A673 (cell line): ENCODE measurements at regions not wholly inside any gene's neighbourhood (a gene's known extent, or its start where the extent isn't known, plus 50 kb on each side); places are given as distances from the start of the nearest gene placed in this dataset.

Experiments
- BruUV-seq: library from RNA; stranded (reverse); fragments of 400-500 nt; replicated peaks from 2 replicates; lab custom pipeline; 2021; lab: Mats Ljungman, UMichigan
- CTCF ChIA-PET: fragments of 300-600 bp; sonication (Branson Sonifier 250); formaldehyde crosslinking; loops from one replicate; lab custom pipeline; 2022; ENCODE audit warnings: antibody characterized with exemption; lab: Charles Lee
- POLR2A ChIA-PET: fragments of 300-600 bp; sonication (Branson Sonifier 250); formaldehyde crosslinking; loops from one replicate; lab custom pipeline; 2022; ENCODE audit warnings: antibody characterized with exemption; ENCODE audit not compliant: low non-redundant PET; lab: Charles Lee
- DNase-seq: peaks from one replicate; pipeline ENCODE4 v3.0.0-alpha.2; 2015; ENCODE audit warnings: low spot score
- H3K27ac ChIP-seq: fragments of 200-600 bp; sonication (generic); 2 replicates; pipeline ENCODE4 v1.5.1; 2016; ENCODE audit warnings: mixed run types, low read depth, mild to moderate bottlenecking, mixed read lengths, antibody characterized with exemption, low read length; ENCODE audit not compliant: poor library complexity, severe bottlenecking
- H3K27me3 ChIP-seq: fragments of 200-600 bp; sonication (generic); replicated peaks from 2 replicates; pipeline ENCODE4 v1.6.1; 2017; ENCODE audit warnings: mixed run types, low read depth, mild to moderate bottlenecking, mixed read lengths, antibody characterized with exemption, low read length; ENCODE audit not compliant: insufficient read depth, poor library complexity
- H3K36me3 ChIP-seq: fragments of 200-600 bp; sonication (generic); 2 replicates; pipeline ENCODE4 v1.6.1; 2016; ENCODE audit warnings: mixed run types, mild to moderate bottlenecking, mixed read lengths, antibody characterized with exemption, low read length; ENCODE audit not compliant: insufficient read depth, poor library complexity, severe bottlenecking
- H3K4me1 ChIP-seq: fragments of 200-600 bp; sonication (generic); 2 replicates; pipeline ENCODE4 v1.6.1; 2017; ENCODE audit warnings: mixed run types, mild to moderate bottlenecking, mixed read lengths, antibody characterized with exemption, low read length; ENCODE audit not compliant: insufficient read depth, poor library complexity, severe bottlenecking
- H3K4me3 ChIP-seq: fragments of 200-600 bp; sonication (generic); 2 replicates; pipeline ENCODE4 v1.5.1; 2016; ENCODE audit warnings: low read depth, mixed run types, mild to moderate bottlenecking, mixed read lengths, low read length; ENCODE audit not compliant: poor library complexity, severe bottlenecking
- H3K9me3 ChIP-seq: fragments of 200-600 bp; sonication (generic); 2 replicates; pipeline ENCODE4 v1.6.1; 2016; ENCODE audit warnings: mixed run types, low read depth, mild to moderate bottlenecking, mixed read lengths, antibody characterized with exemption, low read length; ENCODE audit not compliant: poor library complexity, severe bottlenecking
- CTCF ChIP-seq: fragments of 300-800, 200-600 bp; sonication (generic); conservative IDR thresholded peaks from 2 replicates; pipeline ENCODE4 v1.5.1; 2017; ENCODE audit warnings: low read depth, mild to moderate bottlenecking, antibody characterized with exemption, low read length, moderate library complexity, mixed read lengths
- EZH2 ChIP-seq: fragments of 200-600 bp; sonication (generic); IDR thresholded peaks from 2 replicates; pipeline ENCODE4 v1.6.1; 2017; ENCODE audit warnings: borderline replicate concordance, low read depth, mild to moderate bottlenecking, mixed read lengths, antibody characterized with exemption, low read length; ENCODE audit not compliant: poor library complexity, severe bottlenecking
- intact Hi-C: fragments of 100-400 bp; cut with micrococcal nuclease; formaldehyde crosslinking; loops from one replicate; pipeline ENCODE4 v1.10.0; 2022; ENCODE audit not compliant: unreplicated experiment

- Histone ChIP-seq H3K4me1 (peaks cover 10% of the 10 kb centered on the region), H3K27me3 (no peaks in the 10 kb centered on the region), H3K4me3 (no peak overlapping the region), H3K36me3 (no peaks in the 10 kb centered on the region), H3K9me3 (no peaks in the 10 kb centered on the region), H3K27ac (no peak overlapping the region)
- TF ChIP-seq EZH2 (no peak), CTCF (no peak)
- no peak for DNase-seq
- ChIA-PET POLR2A (no interaction called here), CTCF (no interaction called here)
- intact Hi-C loops, result loop anchor here (10.0 kb wide), 1 partner anchor 415 kb away; no protein-coding TSS in a partner anchor
- no TSS peak for BruUV-seq
Observed at GRCh38 chr1:191589536-191589935, 568.7 kb upstream of the RGS18 start.

GRCh38 chr1:191590578-191590977 is 567.7 kb upstream of the RGS18 start:
- Histone ChIP-seq H3K4me3 (no peak overlapping the region), H3K4me1 (peaks cover 10% of the 10 kb centered on the region), H3K27ac (no peak overlapping the region), H3K36me3 (no peaks in the 10 kb centered on the region), H3K9me3 (peaks cover 2% of the 10 kb centered on the region), H3K27me3 (no peaks in the 10 kb centered on the region)
- CTCF ChIA-PET, result no interaction called here
- BruUV-seq, result no TSS peak
- intact Hi-C loops, result no loop called here
- POLR2A ChIA-PET, result no interaction called here
- peak; percentile 63 for DNase-seq
- no peak for TF ChIP-seq EZH2
- TF ChIP-seq CTCF, result no peak

GRCh38 chr1:191592039-191592438 is 566.2 kb upstream of the RGS18 start:
- ChIA-PET CTCF (no interaction called here), POLR2A (no interaction called here)
- peaks cover 3% of the 10 kb centered on the region for H3K9me3 ChIP-seq
- intact Hi-C loops, result no loop called here
- no TSS peak for BruUV-seq
- H3K4me3 ChIP-seq, result no peak overlapping the region
- H3K27ac ChIP-seq, result no peak overlapping the region
- H3K36me3 ChIP-seq, result no peaks in the 10 kb centered on the region
- H3K27me3 ChIP-seq, result no peaks in the 10 kb centered on the region
- peaks cover 10% of the 10 kb centered on the region for H3K4me1 ChIP-seq
- TF ChIP-seq EZH2, result no peak
- no peak for TF ChIP-seq CTCF
- DNase-seq, result no peak
